ENCODE measurements at regions not wholly inside any gene's neighbourhood (a gene's known extent, or its start where the extent isn't known, plus 50 kb on each side); places are given as distances from the start of the nearest gene placed in this dataset.
"Not testable (repeated sequence)": the region's sequence is repeated elsewhere in the genome, so short reads cannot be mapped to it uniquely, and the experiment has no call there.

DNA sequence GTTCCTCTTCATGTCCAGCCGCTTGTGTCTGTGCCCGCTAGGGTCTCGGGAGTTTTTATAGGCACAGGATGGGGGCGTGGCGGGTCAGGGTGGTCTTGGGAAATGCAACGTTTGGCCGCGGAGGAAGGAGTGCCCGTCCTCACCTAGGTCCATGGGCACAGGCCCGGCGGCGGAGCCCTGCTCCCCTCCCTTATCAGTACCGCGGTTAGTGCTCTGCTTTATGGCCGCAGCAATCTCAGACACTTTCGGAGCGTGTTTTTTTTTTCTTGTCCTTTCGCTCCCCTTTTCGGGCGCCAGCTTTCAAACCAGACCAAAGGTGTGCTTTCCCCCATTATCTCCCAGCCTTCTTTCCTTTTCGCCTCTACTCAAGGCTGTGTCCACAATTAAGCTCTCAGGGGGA lies 503.9 kb downstream of the PRIM2 start:
- not testable (repeated sequence) for TF ChIP-seq POLR2A (IDR thresholded peaks at IDR 0.05)
- TF ChIP-seq, protein P1, sequence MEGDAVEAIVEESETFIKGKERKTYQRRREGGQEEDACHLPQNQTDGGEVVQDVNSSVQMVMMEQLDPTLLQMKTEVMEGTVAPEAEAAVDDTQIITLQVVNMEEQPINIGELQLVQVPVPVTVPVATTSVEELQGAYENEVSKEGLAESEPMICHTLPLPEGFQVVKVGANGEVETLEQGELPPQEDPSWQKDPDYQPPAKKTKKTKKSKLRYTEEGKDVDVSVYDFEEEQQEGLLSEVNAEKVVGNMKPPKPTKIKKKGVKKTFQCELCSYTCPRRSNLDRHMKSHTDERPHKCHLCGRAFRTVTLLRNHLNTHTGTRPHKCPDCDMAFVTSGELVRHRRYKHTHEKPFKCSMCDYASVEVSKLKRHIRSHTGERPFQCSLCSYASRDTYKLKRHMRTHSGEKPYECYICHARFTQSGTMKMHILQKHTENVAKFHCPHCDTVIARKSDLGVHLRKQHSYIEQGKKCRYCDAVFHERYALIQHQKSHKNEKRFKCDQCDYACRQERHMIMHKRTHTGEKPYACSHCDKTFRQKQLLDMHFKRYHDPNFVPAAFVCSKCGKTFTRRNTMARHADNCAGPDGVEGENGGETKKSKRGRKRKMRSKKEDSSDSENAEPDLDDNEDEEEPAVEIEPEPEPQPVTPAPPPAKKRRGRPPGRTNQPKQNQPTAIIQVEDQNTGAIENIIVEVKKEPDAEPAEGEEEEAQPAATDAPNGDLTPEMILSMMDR (IDR thresholded peaks at IDR 0.05), result not testable (repeated sequence)
